Hypothalamus (tissue), 51 donors: ENCODE measurements at regions not wholly inside any gene's neighbourhood (a gene's known extent, or its start where the extent isn't known, plus 50 kb on each side); places are given as distances from the start of the nearest gene placed in this dataset.

Experiments used
- DNase-seq, 51 donors: peaks; one replicate each; lab custom pipeline; 2025; lab: John Stamatoyannopoulos, UW

DNA sequence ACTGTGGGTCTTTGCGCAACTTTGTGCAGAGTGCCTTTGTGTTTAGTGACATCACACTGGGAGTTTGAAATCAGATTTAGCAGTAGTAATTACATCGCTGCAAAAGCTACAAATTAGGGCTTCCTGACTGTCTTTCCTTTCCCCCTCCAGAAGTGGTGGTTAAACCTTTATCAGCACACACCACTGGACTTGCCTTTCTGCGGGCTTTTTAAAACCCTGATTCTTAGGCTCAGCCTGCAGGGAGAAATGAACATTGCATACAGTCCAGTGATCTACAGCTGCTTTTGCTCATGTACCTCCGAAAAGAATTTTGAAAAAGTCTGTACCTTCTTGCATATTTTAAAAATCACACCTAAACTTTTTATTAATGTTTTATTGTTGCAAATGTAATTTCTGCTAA is 219.7 kb upstream of the NAALADL2 start:
- no peak for DNase-seq

DNA sequence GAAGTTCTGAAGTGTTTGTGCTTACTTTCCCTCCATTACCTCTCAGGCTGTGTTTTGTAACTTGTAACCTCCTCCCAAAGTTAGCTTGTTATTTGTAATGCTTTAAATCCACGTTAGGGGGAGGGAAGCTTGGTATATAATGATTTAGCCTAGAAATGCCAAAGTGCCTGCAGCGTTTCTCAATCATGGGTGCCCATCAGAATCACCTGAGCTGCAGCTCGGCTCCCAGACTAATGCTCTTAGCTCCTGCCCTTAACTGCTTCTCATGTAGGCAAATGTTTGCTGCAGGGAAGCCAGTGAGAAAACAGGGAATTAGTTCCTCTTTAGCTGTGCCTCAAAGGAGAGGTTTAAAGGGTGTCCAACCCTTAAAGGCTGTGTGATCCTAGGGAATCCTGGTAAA is 219.2 kb upstream of the NAALADL2 start:
- no peak for DNase-seq

DNA sequence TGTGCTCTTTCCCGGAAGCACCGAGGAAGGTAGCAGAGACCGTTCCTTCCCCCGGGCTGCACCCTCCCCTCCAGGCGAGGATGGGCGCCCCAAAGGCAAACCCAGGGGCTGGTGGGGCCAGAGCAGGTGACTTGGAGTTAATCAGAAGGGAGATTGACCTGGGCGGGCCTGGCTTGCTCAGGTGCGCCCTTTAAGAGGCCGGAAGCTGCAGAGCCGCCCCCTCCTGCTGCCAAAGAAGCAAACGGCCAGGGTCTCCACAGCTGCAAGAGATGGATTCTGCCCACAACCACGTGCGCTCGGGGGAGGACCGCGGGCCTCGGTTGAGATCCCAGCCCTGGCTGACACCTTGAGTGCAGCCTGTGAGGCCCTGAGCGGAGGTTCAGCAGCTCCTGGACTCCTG is 218.2 kb upstream of the NAALADL2 start:
- no peak for DNase-seq

DNA sequence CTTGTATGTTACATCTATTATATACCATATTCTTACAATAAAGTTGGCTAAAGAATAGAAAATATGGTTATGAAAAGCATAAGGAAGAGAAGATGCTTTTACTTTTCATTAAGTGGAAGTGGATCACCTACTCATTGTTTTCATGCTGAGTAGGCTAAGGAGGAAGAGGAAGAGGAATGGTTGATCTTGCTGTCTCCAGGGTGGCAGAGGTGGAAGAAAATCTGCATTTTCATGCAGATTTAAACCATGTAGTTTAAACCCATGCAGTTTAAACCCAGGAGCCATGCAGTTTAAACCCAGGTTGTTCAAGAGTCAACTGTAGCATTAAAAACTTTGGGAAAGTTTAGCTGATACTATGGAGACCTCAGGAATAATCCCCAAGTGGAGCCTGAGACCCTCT is 214.8 kb upstream of the NAALADL2 start:
- no peak for DNase-seq

DNA sequence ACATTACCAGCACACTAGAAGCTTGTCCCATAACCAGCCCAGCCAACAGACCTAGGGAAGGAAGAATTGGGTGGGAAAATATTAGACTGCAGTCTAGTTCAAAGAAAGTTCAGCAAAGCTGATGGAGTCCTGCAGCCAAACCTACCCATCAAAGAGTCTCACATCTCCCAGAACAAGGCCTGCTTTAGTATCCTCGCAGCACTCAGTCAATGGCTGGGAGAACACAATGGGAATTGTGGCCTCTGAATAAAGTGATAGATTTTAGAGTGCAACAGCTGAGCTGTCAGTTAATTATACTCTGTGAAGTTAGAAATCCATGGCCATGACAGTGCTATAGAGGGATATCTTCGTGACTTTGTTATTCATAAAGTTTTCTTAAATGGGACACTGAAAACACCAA is 207.2 kb upstream of the NAALADL2 start:
- DNase-seq = peak in 24 of 51 donors; percentile 0 to 60 (median 12)

DNA sequence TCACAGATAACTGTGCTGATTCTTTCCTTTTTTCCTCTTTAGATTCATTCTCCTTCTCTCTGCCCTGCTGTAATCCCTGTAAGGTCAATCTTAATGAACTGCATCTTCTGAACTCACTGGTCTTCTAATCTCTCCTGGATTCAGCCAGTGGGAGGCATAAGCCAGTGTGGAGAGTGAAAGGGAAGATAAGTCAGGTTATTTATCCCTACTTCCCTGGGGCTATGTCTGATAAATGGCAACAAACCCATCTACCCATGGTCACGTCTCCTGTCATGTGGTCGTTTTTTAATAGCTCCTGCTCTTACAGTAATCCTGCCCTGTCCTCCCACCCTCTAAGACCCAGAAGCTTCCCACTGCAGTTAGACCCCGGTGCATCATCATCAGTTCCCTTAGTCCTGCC is 199.6 kb upstream of the NAALADL2 start:
- no peak for DNase-seq

DNA sequence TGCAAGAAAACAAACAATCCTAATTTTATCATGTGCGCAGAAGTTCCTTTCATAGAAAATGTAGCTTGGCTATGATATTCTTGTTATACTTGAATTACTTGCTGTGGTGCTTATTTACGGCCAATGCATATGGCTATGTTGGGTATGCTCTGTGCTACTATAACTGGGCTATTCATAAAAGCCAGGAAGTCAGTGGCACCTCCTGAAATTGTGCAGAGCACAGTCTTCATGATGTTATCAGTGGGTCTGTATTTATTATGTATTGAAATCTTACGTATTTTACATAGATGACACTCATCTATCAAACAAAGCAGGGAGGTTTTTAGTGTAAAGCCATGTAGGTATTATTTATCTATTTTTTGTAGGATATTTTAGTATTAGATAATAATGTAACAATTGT is 196.5 kb upstream of the NAALADL2 start:
- DNase-seq = no peak

DNA sequence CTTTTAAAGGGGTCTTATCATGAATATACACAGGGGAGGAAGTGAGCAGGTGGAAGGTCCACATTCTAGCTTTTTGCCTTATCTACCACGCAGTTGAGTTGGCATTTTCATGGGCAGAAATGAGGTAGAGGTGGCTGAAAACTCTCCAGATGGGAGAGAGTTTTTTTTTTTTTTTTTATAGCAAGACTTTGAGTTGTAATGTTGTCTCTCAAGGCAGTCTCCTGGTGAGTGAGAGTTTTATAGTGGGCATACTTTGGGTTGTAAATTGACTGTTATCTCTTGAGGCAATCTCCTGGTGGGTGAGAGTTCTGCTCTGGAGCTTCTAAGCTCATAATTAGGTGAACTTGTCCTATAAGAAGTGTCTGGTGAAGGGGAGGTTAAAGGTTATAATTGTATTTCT is 191.7 kb upstream of the NAALADL2 start:
- DNase-seq = no peak

DNA sequence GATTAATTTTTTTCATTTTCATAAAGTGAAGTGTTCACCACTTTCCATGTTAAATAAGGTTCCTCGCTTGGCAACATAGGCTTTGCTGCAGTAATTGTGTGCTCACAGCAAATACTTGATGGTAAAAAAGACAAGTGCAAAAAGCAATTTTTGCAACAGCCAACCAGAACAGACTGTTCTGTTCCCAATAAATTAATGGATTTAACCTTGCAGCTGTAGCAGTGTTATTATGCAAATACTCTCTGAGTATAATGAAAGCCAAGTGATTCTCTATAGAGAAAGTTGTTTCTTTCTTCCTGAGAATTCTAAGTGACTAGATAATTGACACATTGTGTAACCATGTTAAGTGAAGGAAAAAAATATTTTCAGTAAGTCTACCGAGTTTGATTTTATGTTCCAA is 183.7 kb upstream of the NAALADL2 start:
- DNase-seq = peak in 1 of 51 donors; percentile 48

DNA sequence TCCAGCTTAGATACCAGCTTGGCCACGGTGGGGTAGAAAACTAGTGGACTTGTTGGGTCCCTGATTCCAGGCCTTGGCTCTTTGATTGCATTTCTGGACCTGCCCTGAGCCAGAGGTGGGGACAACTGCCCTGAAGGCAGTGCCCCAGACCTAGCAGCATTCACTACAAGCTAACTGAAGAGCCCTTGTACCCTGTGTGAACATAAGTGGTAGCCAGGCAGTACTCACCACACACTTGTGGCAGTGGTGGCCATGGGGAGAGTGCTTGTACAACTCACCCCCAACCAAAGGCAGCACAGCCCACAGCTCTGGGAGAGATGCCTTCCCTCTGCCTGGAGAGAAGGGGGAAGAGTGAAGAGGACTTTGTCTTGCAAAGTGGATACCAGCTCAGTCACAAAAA is 177.3 kb upstream of the NAALADL2 start:
- no peak for DNase-seq

DNA sequence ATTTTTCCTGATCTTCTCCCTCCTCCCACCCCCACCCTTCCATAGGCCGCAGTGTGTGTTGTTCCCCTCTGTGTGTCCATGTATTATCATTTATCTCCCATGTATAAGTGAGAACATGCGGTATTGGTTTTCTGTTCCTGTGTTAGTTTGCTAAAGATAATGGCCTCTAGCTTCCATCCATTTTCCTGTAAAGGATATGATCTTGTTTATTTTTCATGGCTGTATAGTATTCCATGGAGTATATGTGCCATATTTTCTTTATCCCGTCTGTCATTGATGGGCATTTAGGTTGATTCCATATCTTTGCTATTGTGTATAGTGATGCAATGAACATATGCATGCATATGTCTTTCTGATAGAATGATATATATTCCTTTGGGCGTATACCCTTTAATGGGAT is 173.3 kb upstream of the NAALADL2 start:
- no peak for DNase-seq

DNA sequence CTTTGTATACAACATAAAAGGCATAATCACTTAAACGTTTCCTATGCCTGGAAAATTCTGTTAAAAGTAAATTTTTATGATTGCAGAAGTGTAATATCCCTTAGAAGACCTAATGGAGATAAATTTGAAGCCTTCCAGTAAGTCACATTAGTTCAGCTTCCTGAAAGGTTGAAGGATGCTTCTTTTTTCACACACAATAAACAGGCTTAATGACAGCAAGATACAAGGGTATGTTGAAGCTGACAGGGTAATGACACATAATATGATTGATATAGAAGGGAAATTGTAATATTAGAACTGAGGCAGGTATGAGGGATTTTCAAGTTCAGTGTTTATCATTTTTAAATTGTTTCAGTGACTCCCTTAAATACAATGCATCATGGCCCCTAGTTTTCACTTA is 161.8 kb upstream of the NAALADL2 start:
- DNase-seq = no peak

DNA sequence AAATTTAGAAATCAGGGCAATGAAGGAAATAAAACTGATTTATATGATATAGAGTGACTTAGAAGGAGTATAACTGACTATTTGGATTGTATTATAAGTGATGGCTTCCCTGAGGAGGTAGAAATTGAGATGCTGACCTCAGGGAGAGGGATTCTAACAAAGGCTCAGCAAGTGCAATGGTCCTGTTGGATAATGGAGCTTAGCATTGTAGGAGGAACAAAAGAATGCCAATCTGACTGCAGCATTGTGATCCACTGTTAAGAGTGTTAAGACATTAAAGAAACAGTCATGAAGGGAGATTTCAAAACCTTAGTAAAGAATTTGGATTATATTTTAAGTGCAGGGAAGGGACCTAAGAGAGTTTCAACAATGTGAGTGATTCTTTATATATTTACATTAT is 158.4 kb upstream of the NAALADL2 start:
- DNase-seq = no peak

DNA sequence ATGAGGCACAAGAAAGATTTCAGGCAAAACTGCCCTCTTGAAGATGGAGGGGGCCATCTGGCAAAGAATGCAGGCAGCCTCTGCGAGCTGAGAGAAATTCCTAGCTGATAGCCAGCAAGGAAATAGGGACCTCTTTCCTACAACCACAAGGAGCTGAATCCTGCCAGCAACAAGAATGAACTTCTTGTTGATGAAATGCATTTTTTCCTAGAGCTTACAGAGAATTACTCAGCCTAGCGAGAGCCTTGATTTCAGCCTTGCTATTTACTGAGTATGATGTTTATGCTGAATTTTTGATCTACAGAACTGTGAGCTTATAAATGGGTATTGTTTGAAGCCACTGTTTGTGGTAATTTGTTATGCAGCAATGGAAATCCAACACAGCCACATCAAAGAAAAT is 148.5 kb upstream of the NAALADL2 start:
- no peak for DNase-seq

DNA sequence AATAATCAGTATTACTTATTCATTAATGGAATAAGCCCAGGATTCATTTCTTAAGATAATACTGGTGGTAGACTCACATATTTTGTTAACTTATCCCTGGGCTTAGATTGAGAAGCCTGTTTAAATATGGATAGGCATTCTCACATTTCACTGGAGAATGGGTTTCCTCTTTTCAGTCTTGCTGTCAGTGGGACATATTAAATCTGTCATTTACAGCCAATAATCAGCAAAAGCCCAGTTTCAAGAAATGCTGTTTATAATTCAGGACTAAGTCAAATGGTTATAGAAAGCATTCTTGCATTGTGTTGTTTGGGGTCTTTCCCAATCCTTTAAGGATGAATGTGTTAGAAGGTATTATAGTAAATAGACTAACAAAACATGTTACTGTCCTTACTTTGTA is 143.7 kb upstream of the NAALADL2 start:
- no peak for DNase-seq

DNA sequence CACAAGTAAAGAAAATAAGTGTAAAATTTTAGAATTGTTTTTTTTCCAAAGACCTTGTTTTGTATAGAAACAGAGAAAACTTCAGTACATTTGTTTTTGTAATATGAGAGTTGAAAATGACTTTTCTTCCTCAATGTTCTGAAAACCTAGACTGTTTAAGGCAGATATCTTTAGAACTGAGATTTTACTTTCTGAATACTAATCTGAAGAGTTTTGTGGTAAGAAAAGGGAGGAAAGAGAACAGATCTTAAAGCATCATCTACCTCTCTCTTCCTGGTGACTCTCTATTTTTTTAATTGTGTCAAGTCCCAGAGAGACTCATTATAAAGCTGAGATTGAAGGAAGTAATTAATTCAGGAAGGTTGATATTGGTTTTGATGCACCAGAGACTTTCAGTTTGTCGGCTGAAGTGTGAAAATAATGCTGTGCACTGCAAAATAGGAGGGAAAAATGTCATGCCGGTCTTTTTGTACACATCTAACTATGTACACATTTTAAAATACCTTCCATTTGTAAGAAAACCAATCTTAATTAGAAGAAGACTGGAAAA is 142.1 kb upstream of the NAALADL2 start:
- no peak for DNase-seq

DNA sequence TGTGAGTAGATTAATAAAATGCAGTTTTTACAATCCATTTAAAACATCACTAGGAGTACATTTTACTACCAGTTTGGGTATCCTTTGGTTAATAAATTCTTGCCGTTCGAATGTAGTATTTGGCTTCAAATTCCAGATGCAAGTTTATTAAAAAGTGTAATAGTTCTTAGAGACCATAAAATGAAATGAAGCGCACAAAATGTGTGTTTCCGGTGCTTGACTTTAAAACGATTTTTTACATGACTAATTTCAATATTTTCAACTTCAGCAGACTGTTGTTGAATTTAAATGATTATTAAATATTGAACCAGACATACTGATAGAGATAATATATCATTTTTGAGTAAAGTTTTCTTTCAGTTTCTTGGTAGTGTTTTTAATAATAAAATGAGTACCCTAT is 138.4 kb upstream of the NAALADL2 start:
- no peak for DNase-seq

DNA sequence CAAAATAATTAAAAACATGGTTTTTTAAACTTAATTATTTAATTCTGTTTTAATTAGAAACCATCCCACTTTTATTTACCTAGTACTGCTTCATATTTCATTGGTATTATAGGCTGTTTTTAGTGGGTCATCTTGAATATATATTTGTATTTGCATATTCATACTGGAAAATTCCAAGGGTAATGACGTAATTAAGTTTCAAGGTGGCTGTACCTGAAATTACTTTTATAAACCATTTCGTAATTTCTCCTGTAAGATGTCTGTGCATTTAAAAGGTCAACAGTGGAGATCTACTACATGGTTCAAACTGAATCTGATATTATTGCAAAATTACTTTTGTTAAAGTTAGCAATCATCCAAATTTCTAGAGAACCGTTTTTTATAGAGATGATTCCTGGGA is 133.8 kb upstream of the NAALADL2 start:
- DNase-seq = no peak

DNA sequence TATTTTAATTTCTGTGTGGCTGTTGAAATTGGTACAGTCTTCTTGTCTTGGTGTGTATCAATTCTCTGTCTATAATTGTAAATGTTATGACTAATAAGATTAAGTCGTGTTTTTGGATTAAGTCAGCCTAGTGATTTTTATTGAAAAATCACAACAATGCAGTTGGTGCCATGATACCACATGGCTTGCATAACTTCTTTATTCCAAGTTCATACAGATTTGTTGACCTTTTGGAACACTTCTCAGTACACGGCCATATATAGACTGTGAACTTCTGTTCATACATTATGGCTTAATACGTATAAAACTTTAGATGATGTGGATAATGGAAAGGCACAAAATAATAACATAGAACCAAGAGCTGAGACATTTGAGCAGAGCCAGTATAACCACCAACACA is 121.2 kb upstream of the NAALADL2 start:
- DNase-seq = no peak

DNA sequence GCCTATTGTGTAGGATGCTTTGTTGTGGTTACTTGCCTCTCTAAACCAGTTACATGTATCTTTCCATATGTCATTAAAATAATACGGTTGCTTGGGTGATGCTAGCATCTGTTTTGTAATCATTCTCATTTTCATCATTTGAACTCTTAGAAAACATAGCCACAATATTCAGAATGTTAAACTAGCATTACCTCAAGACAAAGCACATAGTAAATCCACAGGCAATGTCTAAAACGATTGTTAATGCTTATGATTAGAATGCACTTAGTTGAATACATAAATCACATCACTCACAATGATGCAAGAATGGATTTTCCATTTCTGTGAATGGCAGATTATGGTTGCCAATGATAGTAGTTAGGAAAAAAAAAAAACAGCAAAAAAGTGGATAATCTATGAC is 110.0 kb upstream of the NAALADL2 start:
- DNase-seq = no peak

DNA sequence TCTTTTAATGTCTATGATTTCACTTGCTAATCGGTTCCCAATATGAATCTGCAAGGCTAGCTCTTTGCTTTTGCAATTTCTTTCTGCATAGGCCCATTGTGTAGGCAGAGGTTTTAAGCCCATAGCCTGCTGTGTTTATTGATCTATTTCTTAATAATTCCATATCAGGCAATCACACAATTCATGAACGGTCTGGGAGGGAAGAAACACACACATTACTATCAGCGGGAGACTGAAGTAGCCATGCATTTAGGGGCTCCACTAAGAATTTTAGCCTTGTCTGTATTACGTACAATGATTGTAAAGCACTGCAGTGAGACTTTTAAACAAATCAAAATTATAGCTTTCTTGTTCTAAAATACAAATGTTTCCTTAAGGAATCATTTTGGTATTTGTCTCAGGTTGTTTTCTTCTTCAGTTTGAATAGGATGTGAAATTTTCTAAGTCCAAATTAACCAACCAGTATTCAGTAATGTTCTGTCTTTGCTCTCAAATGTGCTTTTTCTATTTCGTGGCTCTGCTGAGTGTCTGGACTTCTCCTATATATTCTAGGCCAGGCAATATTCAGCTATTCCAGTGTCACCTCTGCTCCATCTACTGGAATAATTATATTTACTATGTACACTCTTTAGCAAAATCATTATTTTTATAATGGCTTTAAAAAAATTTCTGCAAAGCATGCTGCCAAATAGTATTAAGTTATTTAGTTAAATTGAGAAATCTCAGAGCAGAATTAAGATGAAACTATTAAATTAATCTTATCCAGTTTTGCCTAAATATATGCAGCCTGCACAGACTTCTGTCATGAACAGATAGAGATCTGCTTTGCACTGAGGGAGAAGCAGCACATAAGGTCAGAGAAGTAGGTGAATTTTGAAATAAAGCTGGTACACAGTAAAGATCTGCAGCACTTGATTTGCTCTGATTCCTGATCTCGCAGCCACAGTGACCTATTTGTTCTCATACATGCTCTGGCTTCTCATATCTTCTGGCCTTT is 103.0 kb upstream of the NAALADL2 start:
- DNase-seq = no peak

DNA sequence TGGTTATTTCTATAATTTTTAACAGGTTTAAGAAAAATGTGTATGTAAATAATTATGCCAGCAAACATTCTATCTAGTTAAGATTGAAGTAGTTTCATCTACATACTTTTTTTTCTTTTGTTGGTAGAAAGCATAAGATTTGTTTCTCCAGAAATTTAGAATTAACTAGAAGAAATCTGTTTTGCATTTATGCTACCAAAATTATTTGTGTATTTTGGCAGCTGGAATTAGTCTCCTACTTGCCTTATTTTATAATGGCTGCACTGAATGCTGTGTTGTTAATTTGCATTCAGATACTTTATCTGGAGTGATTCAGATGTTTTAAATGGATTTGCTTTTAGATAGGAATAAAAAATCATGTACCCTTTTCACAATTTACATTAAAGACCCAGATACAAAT is 100.2 kb upstream of the NAALADL2 start:
- no peak for DNase-seq
